ENCODE measurements at regions not wholly inside any gene's neighbourhood (a gene's known extent, or its start where the extent isn't known, plus 50 kb on each side); places are given as distances from the start of the nearest gene placed in this dataset.
"Not testable (repeated sequence)": the region's sequence is repeated elsewhere in the genome, so short reads cannot be mapped to it uniquely, and the experiment has no call there.

- DNase-seq (ENCODE audit: low read depth in 2 of 2): no peak
Measured at GRCh38 chr22:49527611-49528419, 299.9 kb downstream of the BRD1 start.

GRCh38 chr22:49525801-49526535 lies 301.7 kb downstream of the BRD1 start:
- no peak for DNase-seq (ENCODE audit: low read depth in 2 of 2)

- DNase-seq (ENCODE audit: low read depth in 2 of 2): no peak
Measured at GRCh38 chr22:49525360-49525759, 302.3 kb downstream of the BRD1 start.

- DNase-seq (ENCODE audit: low read depth in 2 of 2): no peak
Measured at GRCh38 chr22:49524362-49524761, 303.3 kb downstream of the BRD1 start.

- no peak for DNase-seq (ENCODE audit: low read depth in 2 of 2)
Measured at GRCh38 chr22:49523374-49524008, 304.2 kb downstream of the BRD1 start.

- no peak for DNase-seq (ENCODE audit: low read depth in 2 of 2)
Measured at GRCh38 chr22:49522582-49523373, 304.9 kb downstream of the BRD1 start.

- no peak for DNase-seq (ENCODE audit: low read depth in 2 of 2)
Measured at GRCh38 chr22:49521787-49522224, 305.9 kb downstream of the BRD1 start.

GRCh38 chr22:49519117-49519737 lies 308.4 kb downstream of the BRD1 start:
- DNase-seq (ENCODE audit: low read depth in 2 of 2): no peak

GRCh38 chr22:49518436-49518970 lies 309.2 kb downstream of the BRD1 start:
- DNase-seq (ENCODE audit: low read depth in 2 of 2): no peak

GRCh38 chr22:49517667-49518185 lies 309.9 kb downstream of the BRD1 start:
- no peak for DNase-seq (ENCODE audit: low read depth in 2 of 2)

GRCh38 chr22:49517211-49517610 lies 310.5 kb downstream of the BRD1 start:
- no peak for DNase-seq (ENCODE audit: low read depth in 2 of 2)

GRCh38 chr22:49515475-49515874 lies 312.2 kb downstream of the BRD1 start:
- no peak for DNase-seq (ENCODE audit: low read depth in 2 of 2)

GRCh38 chr22:49514641-49515040 lies 313.0 kb downstream of the BRD1 start:
- DNase-seq (ENCODE audit: low read depth in 2 of 2): no peak

- DNase-seq (ENCODE audit: low read depth in 2 of 2): no peak
Measured at GRCh38 chr22:49514211-49514610, 313.5 kb downstream of the BRD1 start.

- no peak for DNase-seq (ENCODE audit: low read depth in 2 of 2)
Measured at GRCh38 chr22:49513358-49513851, 314.3 kb downstream of the BRD1 start.

- no peak for DNase-seq (ENCODE audit: low read depth in 2 of 2)
Measured at GRCh38 chr22:49512487-49513165, 315.0 kb downstream of the BRD1 start.

GRCh38 chr22:49511393-49512189 lies 316.1 kb downstream of the BRD1 start:
- DNase-seq (ENCODE audit: low read depth in 2 of 2): not testable (repeated sequence)

- no peak for DNase-seq (ENCODE audit: low read depth in 2 of 2)
Measured at GRCh38 chr22:49510718-49511117, 317.0 kb downstream of the BRD1 start.

GRCh38 chr22:49509016-49509415 lies 318.7 kb downstream of the BRD1 start:
- no peak for DNase-seq (ENCODE audit: low read depth in 2 of 2)
